ENCODE measurements at regions not wholly inside any gene's neighbourhood (a gene's known extent, or its start where the extent isn't known, plus 50 kb on each side); places are given as distances from the start of the nearest gene placed in this dataset.

DNA sequence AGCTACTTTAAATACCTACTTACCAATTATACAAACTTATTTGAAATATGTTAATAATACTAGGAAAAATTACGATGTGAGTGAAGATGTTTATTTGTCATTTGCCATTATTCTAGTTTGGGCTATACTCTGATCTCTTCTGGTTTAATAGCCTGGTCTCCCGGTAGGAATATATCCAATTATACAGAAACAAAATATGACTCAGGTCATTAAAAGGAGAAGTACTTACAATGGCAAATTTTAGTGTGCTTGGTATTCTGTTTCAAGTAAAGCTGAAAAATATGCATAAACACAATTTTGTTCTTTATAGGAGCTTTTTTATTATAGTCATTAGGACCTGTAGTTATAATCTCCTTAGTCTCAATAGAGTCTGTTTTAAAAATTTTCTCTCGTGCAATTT is 176.8 kb downstream of the SLCO4C1 start:
- TF ChIP-seq, protein P1, sequence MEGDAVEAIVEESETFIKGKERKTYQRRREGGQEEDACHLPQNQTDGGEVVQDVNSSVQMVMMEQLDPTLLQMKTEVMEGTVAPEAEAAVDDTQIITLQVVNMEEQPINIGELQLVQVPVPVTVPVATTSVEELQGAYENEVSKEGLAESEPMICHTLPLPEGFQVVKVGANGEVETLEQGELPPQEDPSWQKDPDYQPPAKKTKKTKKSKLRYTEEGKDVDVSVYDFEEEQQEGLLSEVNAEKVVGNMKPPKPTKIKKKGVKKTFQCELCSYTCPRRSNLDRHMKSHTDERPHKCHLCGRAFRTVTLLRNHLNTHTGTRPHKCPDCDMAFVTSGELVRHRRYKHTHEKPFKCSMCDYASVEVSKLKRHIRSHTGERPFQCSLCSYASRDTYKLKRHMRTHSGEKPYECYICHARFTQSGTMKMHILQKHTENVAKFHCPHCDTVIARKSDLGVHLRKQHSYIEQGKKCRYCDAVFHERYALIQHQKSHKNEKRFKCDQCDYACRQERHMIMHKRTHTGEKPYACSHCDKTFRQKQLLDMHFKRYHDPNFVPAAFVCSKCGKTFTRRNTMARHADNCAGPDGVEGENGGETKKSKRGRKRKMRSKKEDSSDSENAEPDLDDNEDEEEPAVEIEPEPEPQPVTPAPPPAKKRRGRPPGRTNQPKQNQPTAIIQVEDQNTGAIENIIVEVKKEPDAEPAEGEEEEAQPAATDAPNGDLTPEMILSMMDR (conservative IDR thresholded peaks at IDR 0.05; ENCODE audit: low read length) = no peak
- no peak for TF ChIP-seq EZH2phosphoT487 (IDR thresholded peaks at IDR 0.05; ENCODE audit: borderline replicate concordance, low read depth, low read length)

Measured in OCI-LY7 (cell line).